Ascending aorta (tissue), 2 donors: ENCODE measurements at regions not wholly inside any gene's neighbourhood (a gene's known extent, or its start where the extent isn't known, plus 50 kb on each side); places are given as distances from the start of the nearest gene placed in this dataset.

Experiments
- DNase-seq, 2 donors: peaks; one replicate each; pipeline ENCODE4 v3.0.0-alpha.2; 2019; ENCODE audit warnings: low spot score in 2 of 2
- H3K27ac ChIP-seq, 2 donors: fragments of 200-600 bp; sonication (generic); one replicate each; pipeline ENCODE4 v1.5.1; 2016 to 2017; ENCODE audit warnings: mild to moderate bottlenecking in 1 of 2
- H3K27me3 ChIP-seq: fragments of 200-600 bp; sonication (generic); one replicate; pipeline ENCODE4 v1.5.1; 2017
- H3K36me3 ChIP-seq, 2 donors: fragments of 200-600 bp; sonication (generic); one replicate each; pipeline ENCODE4 v1.5.1; 2016
- H3K4me1 ChIP-seq, 2 donors: fragments of 200-600 bp; sonication (generic); one replicate each; pipeline ENCODE4 v1.5.1; 2016 to 2017; ENCODE audit warnings: mild to moderate bottlenecking in 1 of 2
- H3K4me3 ChIP-seq, 2 donors: fragments of 200-600 bp; sonication (generic); one replicate each; pipeline ENCODE4 v1.5.1; 2016 to 2017; ENCODE audit warnings: mild to moderate bottlenecking in 1 of 2
- H3K9me3 ChIP-seq, 2 donors: fragments of 200-600 bp; sonication (generic); one replicate each; pipeline ENCODE4 v1.5.1; 2016
- intact Hi-C: fragments of 100-400 bp; cut with DNase I; formaldehyde crosslinking; loops from one replicate; pipeline ENCODE4 v1.15.1; 2023
- TF ChIP-seq, protein P1 (sequence below), 3 experiments: fragments of 200-600 bp in 2 of 3; fragments of 450-650 bp in 1 of 3; sonication (generic) in 2 of 3; IDR thresholded peaks; one replicate each; pipeline ENCODE4 v1.5.1; 2016 to 2019; ENCODE audit warnings: antibody characterized with exemption in 3 of 3, mild to moderate bottlenecking in 1 of 3, moderate library complexity in 1 of 3

DNA sequence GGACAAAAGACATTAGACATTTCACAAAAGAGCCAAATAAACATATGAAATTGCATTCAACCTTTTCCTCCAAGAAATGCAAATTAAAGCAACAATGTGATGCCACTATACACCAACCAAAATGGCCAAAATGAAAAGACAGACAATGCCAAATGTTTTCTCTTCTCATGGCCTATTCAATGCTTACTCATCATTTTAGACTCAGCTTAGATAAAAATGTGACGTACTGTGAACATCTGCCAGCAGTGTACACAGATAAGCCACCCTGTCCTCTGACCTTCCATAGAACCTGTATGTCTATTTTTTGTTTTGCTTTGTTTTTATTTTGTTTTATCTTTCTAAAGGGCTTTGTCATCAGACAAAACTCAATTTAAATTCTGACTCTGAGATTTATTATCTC lies 385.2 kb downstream of the FRK start:
- intact Hi-C loops: no loop called here
- Histone ChIP-seq H3K4me1 (no peaks in the 10 kb centered on the region), H3K27ac (no peak overlapping the region), H3K27me3 (no peaks in the 10 kb centered on the region), H3K4me3 (no peak overlapping the region), H3K9me3 (no peaks in the 10 kb centered on the region), H3K36me3 (no peaks in the 10 kb centered on the region)
- TF ChIP-seq, protein P1, sequence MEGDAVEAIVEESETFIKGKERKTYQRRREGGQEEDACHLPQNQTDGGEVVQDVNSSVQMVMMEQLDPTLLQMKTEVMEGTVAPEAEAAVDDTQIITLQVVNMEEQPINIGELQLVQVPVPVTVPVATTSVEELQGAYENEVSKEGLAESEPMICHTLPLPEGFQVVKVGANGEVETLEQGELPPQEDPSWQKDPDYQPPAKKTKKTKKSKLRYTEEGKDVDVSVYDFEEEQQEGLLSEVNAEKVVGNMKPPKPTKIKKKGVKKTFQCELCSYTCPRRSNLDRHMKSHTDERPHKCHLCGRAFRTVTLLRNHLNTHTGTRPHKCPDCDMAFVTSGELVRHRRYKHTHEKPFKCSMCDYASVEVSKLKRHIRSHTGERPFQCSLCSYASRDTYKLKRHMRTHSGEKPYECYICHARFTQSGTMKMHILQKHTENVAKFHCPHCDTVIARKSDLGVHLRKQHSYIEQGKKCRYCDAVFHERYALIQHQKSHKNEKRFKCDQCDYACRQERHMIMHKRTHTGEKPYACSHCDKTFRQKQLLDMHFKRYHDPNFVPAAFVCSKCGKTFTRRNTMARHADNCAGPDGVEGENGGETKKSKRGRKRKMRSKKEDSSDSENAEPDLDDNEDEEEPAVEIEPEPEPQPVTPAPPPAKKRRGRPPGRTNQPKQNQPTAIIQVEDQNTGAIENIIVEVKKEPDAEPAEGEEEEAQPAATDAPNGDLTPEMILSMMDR (IDR thresholded peaks at IDR 0.05): no peak
- no peak for DNase-seq

DNA sequence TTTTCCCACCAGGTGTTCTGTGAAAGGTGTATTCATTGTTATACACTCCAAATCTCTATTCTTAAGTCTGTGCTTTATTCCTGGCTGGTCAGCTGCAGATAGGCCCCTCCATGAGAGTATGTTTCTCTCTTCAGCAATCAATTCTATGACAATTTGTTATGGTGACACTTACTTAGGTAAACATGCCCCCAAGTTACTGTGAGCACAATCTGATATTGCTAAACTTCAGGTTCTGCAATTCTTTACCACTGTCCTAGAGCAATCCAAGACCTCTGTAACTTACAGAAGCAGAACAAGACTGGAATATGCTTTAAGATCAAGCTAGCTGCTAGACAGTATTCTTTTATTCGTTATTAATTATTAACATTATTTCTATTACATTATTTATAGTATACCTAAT lies 391.9 kb downstream of the FRK start:
- Histone ChIP-seq H3K4me1 (no peaks in the 10 kb centered on the region), H3K9me3 (no peaks in the 10 kb centered on the region), H3K27me3 (no peaks in the 10 kb centered on the region), H3K4me3 (no peak overlapping the region), H3K36me3 (no peaks in the 10 kb centered on the region), H3K27ac (no peak overlapping the region)
- DNase-seq: no peak
- TF ChIP-seq, protein P1 (IDR thresholded peaks at IDR 0.05): no peak
- intact Hi-C loops: no loop called here

DNA sequence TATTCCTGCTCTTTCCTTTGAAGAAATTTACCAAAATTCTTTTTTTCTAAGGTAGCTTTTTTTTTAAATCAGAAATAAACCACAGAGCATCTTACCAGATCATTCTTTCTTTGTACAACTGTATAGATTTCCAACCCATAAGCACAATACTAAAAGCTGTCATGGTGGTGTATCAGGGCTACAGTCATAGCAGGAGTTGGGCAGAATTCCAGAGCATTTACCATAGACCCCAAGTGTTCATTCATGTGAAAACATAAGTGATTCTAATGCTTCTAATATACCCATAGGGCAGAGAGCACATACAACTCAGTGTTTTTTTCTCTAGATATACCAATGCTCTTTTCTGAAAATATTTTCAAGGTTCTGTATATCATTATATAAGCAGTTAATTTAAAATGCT lies 392.5 kb downstream of the FRK start:
- Histone ChIP-seq H3K36me3 (no peaks in the 10 kb centered on the region), H3K4me3 (no peak overlapping the region), H3K27ac (no peak overlapping the region), H3K9me3 (no peaks in the 10 kb centered on the region), H3K27me3 (no peaks in the 10 kb centered on the region), H3K4me1 (no peaks in the 10 kb centered on the region)
- intact Hi-C loops: no loop called here
- DNase-seq: no peak
- TF ChIP-seq, protein P1 (IDR thresholded peaks at IDR 0.05): no peak

DNA sequence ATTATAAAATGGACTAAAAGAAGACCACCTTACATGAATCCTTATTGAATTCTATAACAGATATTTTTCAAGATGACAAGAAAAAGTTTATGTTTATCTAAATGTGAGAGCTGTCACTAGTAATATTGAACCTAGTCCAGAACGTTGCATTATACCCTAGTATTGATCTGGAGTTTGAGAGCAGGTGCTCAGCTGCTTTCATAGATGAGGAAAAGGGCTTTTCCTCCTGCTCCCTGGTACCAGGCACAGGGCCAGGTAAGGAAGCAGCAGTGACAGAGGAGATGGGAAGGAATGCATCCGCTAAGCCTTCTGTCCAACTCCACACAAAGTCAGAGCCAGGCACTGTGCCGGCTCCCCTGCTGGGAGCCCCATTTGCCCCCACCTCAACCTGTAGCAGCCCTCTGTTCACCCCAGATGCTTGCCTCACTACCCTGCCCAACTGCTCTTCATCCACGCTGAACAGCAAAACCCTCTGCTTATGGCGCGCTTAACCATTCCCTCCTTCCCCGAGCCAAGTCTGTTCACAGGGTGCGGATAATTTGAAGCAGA lies 393.1 kb downstream of the FRK start:
- Histone ChIP-seq H3K27me3 (no peaks in the 10 kb centered on the region), H3K4me1 (no peaks in the 10 kb centered on the region), H3K9me3 (no peaks in the 10 kb centered on the region), H3K4me3 (no peak overlapping the region), H3K36me3 (no peaks in the 10 kb centered on the region), H3K27ac (no peak overlapping the region)
- no peak for DNase-seq
- intact Hi-C loops: no loop called here
- TF ChIP-seq, protein P1 (IDR thresholded peaks at IDR 0.05): no peak

DNA sequence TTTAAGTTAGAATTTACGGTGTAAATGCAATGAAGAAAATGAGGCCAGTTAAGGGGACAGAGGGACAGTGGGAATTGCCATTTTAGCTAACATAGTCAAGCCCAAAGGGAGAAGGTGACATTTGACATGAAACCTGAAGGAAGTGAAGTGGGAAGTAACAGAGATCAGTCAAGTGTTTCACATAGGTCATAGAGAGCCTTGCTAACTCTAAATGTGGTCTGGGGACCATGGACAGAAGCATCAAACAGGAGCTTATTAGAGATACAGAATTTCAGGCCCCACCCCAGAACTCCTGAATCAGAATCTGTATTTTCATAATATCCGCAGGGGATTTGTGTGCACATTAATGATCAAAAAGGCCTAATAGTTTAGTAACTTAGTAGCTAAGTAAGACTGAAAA lies 393.7 kb downstream of the FRK start:
- no peak overlapping the region for H3K4me3 ChIP-seq
- intact Hi-C loops: no loop called here
- no peaks in the 10 kb centered on the region for H3K27me3 ChIP-seq
- H3K4me1 ChIP-seq: no peaks in the 10 kb centered on the region
- DNase-seq: no peak
- H3K27ac ChIP-seq: no peak overlapping the region
- H3K9me3 ChIP-seq: no peaks in the 10 kb centered on the region
- TF ChIP-seq, protein P1 (IDR thresholded peaks at IDR 0.05): no peak
- no peaks in the 10 kb centered on the region for H3K36me3 ChIP-seq

DNA sequence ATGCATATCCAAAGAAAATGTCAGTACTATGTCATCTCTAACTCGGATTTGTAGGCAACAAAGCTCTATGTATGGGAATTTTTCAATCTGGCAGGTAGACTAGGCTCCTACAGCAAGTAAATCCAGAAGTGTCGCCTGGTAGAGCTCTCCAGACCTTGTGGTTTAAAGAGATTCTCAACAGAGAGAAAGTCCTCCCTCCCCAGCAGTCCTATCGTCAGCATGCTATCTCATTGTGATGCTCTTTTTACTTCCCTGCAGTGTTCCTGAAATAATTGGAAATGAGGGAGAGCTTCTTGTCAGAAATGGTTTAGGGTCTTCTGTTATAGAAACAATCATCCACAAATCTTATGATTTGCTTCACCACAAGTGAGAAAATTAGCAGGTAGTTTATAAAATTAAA lies 395.4 kb downstream of the FRK start:
- Histone ChIP-seq H3K4me1 (no peaks in the 10 kb centered on the region), H3K4me3 (no peak overlapping the region), H3K36me3 (no peaks in the 10 kb centered on the region), H3K9me3 (no peaks in the 10 kb centered on the region), H3K27ac (no peak overlapping the region), H3K27me3 (no peaks in the 10 kb centered on the region)
- no peak for DNase-seq
- TF ChIP-seq, protein P1 (IDR thresholded peaks at IDR 0.05): no peak
- intact Hi-C loops: no loop called here
